HG02588 (cell line): ENCODE measurements at regions not wholly inside any gene's neighbourhood (a gene's known extent, or its start where the extent isn't known, plus 50 kb on each side); places are given as distances from the start of the nearest gene placed in this dataset.
"Not testable (repeated sequence)": the region's sequence is repeated elsewhere in the genome, so short reads cannot be mapped to it uniquely, and the experiment has no call there.

ENCODE experiments used
- ATAC-seq: cut with Tn5 transposase; IDR thresholded peaks from one replicate; pipeline ENCODE4 v1.9.1; 2021; ENCODE audit warnings: mild to moderate bottlenecking, moderate library complexity; ENCODE audit not compliant: unreplicated experiment

GRCh38 chr3:71927505-71928066, 142.6 kb upstream of the PROK2 start:
- no peak for ATAC-seq

- ATAC-seq: no peak
Measured at GRCh38 chr3:71926616-71927015, 141.7 kb upstream of the PROK2 start.

- no peak for ATAC-seq
Measured at GRCh38 chr3:71926262-71926600, 141.3 kb upstream of the PROK2 start.

GRCh38 chr3:71925511-71926261, 140.7 kb upstream of the PROK2 start:
- not testable (repeated sequence) for ATAC-seq

GRCh38 chr3:71924721-71925120, 139.8 kb upstream of the PROK2 start:
- no peak for ATAC-seq

- ATAC-seq: no peak
Measured at GRCh38 chr3:71921036-71921435, 136.1 kb upstream of the PROK2 start.

- no peak for ATAC-seq
Measured at GRCh38 chr3:71919572-71919971, 134.6 kb upstream of the PROK2 start.

GRCh38 chr3:71917545-71917944, 132.6 kb upstream of the PROK2 start:
- ATAC-seq: no peak

- no peak for ATAC-seq
Measured at GRCh38 chr3:71916747-71917369, 131.9 kb upstream of the PROK2 start.

GRCh38 chr3:71912839-71913495, 128.0 kb upstream of the PROK2 start:
- ATAC-seq: no peak

GRCh38 chr3:71910108-71910507, 125.2 kb upstream of the PROK2 start:
- ATAC-seq: no peak

- ATAC-seq: no peak
Measured at GRCh38 chr3:71907996-71908395, 123.0 kb upstream of the PROK2 start.

GRCh38 chr3:71906976-71907375, 122.0 kb upstream of the PROK2 start:
- ATAC-seq: no peak

- peak; percentile 86 for ATAC-seq
Measured at GRCh38 chr3:71905426-71905825, 120.5 kb upstream of the PROK2 start.

- no peak for ATAC-seq
Measured at GRCh38 chr3:71903936-71904335, 119.0 kb upstream of the PROK2 start.

- no peak for ATAC-seq
Measured at GRCh38 chr3:71903112-71903495, 118.2 kb upstream of the PROK2 start.

GRCh38 chr3:71902258-71903111, 117.5 kb upstream of the PROK2 start:
- no peak for ATAC-seq

- ATAC-seq: no peak
Measured at GRCh38 chr3:71901645-71902044, 116.7 kb upstream of the PROK2 start.

GRCh38 chr3:71900057-71900456, 115.1 kb upstream of the PROK2 start:
- ATAC-seq: no peak

GRCh38 chr3:71896751-71897150, 111.8 kb upstream of the PROK2 start:
- no peak for ATAC-seq
